HG03159 (cell line): ENCODE measurements at regions not wholly inside any gene's neighbourhood (a gene's known extent, or its start where the extent isn't known, plus 50 kb on each side); places are given as distances from the start of the nearest gene placed in this dataset.

ENCODE experiments used
- ATAC-seq: cut with Tn5 transposase; IDR thresholded peaks from one replicate; pipeline ENCODE4 v1.9.1; 2021; ENCODE audit warnings: mild to moderate bottlenecking, moderate library complexity; ENCODE audit not compliant: unreplicated experiment

- no peak for ATAC-seq
Measured at GRCh38 chr4:41883988-41884734, 51.1 kb upstream of the TMEM33 start.

- peak; percentile 72 for ATAC-seq
Measured at GRCh38 chr4:41882625-41883347, 52.4 kb upstream of the TMEM33 start.

- no peak for ATAC-seq
Measured at GRCh38 chr4:41881981-41882624, 53.1 kb upstream of the TMEM33 start.

- ATAC-seq, result no peak
Measured at GRCh38 chr4:41880840-41881831, 54.1 kb upstream of the TMEM33 start.

- ATAC-seq, result no peak
Measured at GRCh38 chr4:41880022-41880837, 55.0 kb upstream of the TMEM33 start.

- no peak for ATAC-seq
Measured at GRCh38 chr4:41879552-41879951, 55.7 kb upstream of the TMEM33 start.

GRCh38 chr4:41878991-41879491 is 56.2 kb upstream of the TMEM33 start:
- no peak for ATAC-seq

GRCh38 chr4:41878170-41878969 is 56.9 kb upstream of the TMEM33 start:
- ATAC-seq, result no peak

GRCh38 chr4:41877020-41877796 is 58.0 kb upstream of the TMEM33 start:
- ATAC-seq, result no peak

- ATAC-seq, result no peak
Measured at GRCh38 chr4:41874873-41875272, 60.4 kb upstream of the TMEM33 start.

GRCh38 chr4:41874398-41874797 is 60.8 kb upstream of the TMEM33 start:
- ATAC-seq, result no peak

GRCh38 chr4:41873380-41874295 is 61.6 kb upstream of the TMEM33 start:
- ATAC-seq, result no peak

GRCh38 chr4:41870035-41870434 is 65.2 kb upstream of the TMEM33 start:
- ATAC-seq, result no peak

- ATAC-seq, result no peak
Measured at GRCh38 chr4:41866799-41867677, 68.2 kb upstream of the TMEM33 start.

- ATAC-seq, result no peak
Measured at GRCh38 chr4:41865981-41866798, 69.0 kb upstream of the TMEM33 start.
